Stimulated activated CD8-positive, alpha-beta memory T cell treated with anti-CD3 and anti-CD28 coated beads, Interleukin-2, amount 100 ng/mL, for 1 hour (primary cell): ENCODE measurements at regions not wholly inside any gene's neighbourhood (a gene's known extent, or its start where the extent isn't known, plus 50 kb on each side); places are given as distances from the start of the nearest gene placed in this dataset.

ENCODE experiments used
- DNase-seq, 2 donors: peaks; one replicate each; pipeline ENCODE4 v3.0.0-alpha.2; 2020; ENCODE audit warnings: low read depth in 2 of 2

- no peak for DNase-seq
Measured at GRCh38 chr5:128667751-128668150, 129.7 kb upstream of the FBN2 start.

GRCh38 chr5:128668921-128669320 is 130.9 kb upstream of the FBN2 start:
- DNase-seq, result no peak

- no peak for DNase-seq
Measured at GRCh38 chr5:128669803-128670202, 131.8 kb upstream of the FBN2 start.

GRCh38 chr5:128671943-128672342 is 133.9 kb upstream of the FBN2 start:
- DNase-seq, result no peak

- no peak for DNase-seq
Measured at GRCh38 chr5:128673000-128673399, 135.0 kb upstream of the FBN2 start.

- DNase-seq, result no peak
Measured at GRCh38 chr5:128673411-128673957, 135.4 kb upstream of the FBN2 start.

- DNase-seq, result no peak
Measured at GRCh38 chr5:128673970-128674369, 135.9 kb upstream of the FBN2 start.

- DNase-seq, result peak in 1 of 2 donors; percentile 1
Measured at GRCh38 chr5:128674837-128675446, 136.9 kb upstream of the FBN2 start.

GRCh38 chr5:128681096-128681495 is 143.1 kb upstream of the FBN2 start:
- DNase-seq, result no peak

- DNase-seq, result no peak
Measured at GRCh38 chr5:128681764-128682592, 143.9 kb upstream of the FBN2 start.

- no peak for DNase-seq
Measured at GRCh38 chr5:128682669-128683068, 144.6 kb upstream of the FBN2 start.

GRCh38 chr5:128684961-128685360 is 146.9 kb upstream of the FBN2 start:
- no peak for DNase-seq

GRCh38 chr5:128687930-128688329 is 149.9 kb upstream of the FBN2 start:
- DNase-seq, result no peak

GRCh38 chr5:128693764-128694163 is 155.7 kb upstream of the FBN2 start:
- DNase-seq, result no peak

- no peak for DNase-seq
Measured at GRCh38 chr5:128695791-128696530, 157.9 kb upstream of the FBN2 start.

- DNase-seq, result no peak
Measured at GRCh38 chr5:128701301-128701700, 163.3 kb upstream of the FBN2 start.

GRCh38 chr5:128703322-128703721 is 165.3 kb upstream of the FBN2 start:
- DNase-seq, result no peak

- DNase-seq, result no peak
Measured at GRCh38 chr5:128706269-128706668, 168.2 kb upstream of the FBN2 start.

- DNase-seq, result no peak
Measured at GRCh38 chr5:128708841-128709240, 170.8 kb upstream of the FBN2 start.

- DNase-seq, result no peak
Measured at GRCh38 chr5:128711216-128711615, 173.2 kb upstream of the FBN2 start.

- no peak for DNase-seq
Measured at GRCh38 chr5:128714551-128714950, 176.5 kb upstream of the FBN2 start.

GRCh38 chr5:128722551-128722950 is 184.5 kb upstream of the FBN2 start:
- DNase-seq, result no peak
